NCI-H345 (cell line): ENCODE measurements at regions not wholly inside any gene's neighbourhood (a gene's known extent, or its start where the extent isn't known, plus 50 kb on each side); places are given as distances from the start of the nearest gene placed in this dataset.
"Not testable (repeated sequence)": the region's sequence is repeated elsewhere in the genome, so short reads cannot be mapped to it uniquely, and the experiment has no call there.

ENCODE experiments used
- DNase-seq: peaks from one replicate; lab custom pipeline; 2025; lab: John Stamatoyannopoulos, UW

DNA sequence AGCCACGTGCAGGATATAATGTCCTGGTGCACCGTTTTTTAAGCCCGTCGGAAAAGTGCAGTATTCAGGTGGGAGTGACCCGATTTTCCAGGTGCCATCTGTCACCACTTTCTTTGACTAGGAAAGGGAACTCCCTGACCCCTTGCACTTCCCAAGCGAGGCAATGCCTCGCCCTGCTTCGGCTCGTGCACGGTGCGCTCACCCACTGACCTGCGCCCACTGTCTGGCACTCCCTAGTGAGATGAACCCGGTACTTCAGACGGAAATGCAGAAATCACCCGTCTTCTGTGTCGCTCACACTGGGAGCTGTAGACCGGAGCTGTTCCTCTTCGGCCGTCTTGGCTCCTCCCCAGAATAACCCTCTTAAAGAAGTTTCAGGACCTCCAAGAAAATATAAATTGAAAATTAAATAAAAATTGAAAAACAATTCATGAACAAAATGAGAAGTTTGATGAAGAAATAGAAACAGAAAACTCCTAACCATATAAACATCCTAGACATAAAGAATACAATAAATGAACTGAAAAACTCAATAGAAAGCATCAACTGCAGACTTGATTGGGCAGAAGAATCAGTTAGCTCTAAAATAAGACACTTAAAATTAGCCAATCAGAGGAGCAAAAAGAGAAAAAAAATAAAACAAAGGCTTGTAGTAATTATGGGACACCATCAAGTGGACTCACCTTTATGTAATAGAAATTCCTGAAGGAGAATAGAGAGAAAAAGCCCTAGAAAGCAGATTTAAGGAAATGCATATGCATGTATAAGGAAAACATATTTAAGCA, 249.3 kb upstream of the GOT2 start:
- DNase-seq = not testable (repeated sequence)

DNA sequence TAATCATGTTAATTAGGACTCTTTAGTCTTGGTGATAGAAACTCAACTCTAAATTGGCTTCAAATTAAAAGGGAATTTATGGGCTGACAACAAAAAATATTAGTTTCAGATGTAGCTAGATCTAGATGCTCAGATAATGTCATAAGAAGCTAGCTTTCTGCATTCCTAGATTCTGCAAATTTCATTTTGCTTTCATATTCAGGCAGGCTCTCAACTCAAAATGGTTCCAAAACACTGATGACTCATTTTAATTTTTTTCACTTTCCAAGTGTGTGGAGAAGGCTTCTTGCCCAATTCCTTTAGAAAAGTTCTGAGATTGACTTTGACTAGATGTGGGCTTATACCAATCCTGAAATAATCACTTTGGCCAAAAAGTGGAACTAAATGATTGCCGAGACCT, 236.7 kb upstream of the GOT2 start:
- DNase-seq = no peak

DNA sequence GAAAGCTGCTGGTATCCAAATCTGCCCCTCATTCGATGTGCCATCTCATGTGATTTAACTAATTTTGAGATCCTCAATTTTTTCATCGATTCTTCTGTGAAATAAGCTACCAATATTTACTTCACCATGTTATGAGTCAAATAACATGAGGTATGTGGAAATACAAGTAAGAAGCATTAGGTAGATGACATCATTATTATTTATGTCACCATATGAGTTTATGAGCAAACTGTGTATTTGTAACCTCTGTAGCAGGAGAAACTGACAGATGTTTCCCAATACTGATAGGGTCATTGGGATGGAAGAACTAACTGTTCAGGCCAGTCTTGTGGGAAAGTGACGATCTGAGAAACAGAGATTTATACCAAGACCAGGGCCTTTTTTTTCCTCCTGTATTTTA, 229.4 kb upstream of the GOT2 start:
- no peak for DNase-seq

DNA sequence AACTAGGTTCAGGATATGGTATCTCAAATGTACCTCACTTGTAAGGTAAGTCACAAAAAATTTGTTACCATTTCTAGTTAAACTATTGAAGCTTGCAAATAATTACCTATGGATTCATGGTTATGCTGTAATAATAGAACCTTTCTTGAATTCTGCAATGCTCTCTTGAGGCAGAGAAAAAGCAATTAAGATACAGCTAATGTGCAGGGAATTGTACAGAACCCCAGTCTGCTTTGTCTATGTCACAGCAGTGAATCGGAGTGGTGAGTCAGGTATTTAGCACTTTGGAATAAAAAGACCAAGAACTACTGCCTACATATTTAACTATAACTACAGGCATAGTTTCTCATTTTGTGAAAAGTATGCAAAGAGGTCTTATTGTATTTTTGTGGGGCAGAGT, 228.7 kb upstream of the GOT2 start:
- DNase-seq = no peak

DNA sequence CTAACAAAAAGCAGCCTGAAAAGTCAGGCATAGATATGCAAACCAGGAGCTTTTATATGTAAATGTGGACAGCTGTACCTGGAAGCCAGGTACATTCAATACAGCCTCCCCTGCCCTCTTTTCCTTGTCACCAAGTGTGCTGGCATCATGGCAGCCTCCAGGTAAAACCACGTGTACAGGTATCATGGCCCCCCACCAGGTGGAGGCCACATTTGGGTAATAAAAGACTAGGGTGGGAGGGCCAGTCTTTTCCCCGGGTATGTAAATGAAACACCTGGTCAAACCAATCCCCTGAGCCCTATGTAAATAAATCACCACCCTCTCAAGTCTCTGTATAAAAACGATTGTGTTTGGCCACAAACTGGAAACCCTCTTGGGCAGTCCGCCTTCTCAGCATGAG, 226.4 kb upstream of the GOT2 start:
- DNase-seq = no peak

DNA sequence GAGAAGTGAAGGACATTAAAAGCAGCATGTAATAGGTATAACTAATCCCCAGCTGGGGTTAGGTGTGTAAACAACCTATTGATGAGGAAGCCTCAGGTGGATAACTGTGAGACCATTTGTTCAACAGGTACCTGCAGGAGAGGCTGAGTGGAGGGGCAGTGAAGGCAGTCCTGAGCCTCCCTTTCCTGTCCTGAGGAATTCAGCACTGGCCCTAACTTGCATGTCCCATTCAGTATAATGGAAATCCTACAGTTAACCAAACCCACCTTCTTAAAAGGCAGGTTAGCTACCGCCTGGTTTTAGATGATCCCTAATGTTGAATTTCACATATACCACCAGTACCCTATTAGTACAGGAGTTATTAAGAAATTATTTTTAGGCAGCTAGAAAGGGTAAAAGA, 225.9 kb upstream of the GOT2 start:
- no peak for DNase-seq

DNA sequence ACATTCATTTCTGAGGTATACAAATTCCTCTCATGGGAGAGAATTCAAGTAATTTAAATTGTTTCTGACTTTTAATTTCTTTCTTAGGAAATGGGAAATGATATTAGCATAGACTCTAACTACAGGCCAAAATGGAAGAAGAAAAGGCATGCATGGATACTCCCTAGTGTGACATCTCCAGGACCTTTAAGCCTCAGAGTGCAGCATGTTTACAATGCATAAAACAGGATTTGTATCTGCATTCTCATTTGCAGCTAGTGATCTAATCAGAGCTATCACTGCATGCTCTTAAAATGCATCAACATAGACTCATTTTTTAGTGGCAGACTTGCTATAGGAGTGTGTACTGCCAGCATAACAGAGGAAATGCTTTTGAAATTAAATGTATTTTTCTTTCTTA, 224.6 kb upstream of the GOT2 start:
- no peak for DNase-seq

DNA sequence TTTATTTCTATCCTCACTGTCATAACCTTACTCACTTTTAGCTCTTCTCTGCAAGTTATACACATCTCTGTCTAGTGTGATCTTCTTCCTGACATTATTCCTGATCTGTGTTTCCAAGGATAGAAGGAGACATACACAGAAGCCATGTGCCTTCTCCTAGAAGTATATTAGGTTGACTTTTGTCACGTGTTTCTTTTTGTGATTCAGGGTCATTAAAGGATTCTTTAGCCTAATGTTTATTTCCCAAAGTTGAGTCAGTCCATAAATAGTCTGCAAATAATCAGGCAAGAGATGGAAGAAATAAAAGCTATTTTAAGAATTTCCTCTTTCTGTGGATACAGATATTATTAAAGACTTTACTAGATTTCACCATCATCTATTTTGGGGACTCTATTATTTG, 214.1 kb upstream of the GOT2 start:
- DNase-seq = no peak

DNA sequence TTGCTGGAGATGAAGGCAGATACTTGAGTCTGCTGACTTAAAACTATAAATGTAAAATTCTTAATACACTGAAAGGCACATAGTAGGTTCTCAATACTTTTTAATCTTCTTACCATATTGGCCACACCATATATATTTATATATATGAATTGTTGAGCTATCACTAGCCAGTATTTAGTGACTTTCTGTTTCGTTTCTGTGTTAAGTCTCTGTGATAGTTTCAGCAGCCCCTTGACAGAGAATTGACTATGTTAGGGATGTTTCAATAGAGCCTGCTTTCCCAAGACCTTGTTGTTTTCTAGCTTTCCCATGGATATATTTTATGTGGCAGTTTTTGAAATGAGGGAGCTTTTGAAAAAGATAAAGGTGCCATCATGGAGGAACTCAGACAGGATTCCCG, 206.5 kb upstream of the GOT2 start:
- no peak for DNase-seq

DNA sequence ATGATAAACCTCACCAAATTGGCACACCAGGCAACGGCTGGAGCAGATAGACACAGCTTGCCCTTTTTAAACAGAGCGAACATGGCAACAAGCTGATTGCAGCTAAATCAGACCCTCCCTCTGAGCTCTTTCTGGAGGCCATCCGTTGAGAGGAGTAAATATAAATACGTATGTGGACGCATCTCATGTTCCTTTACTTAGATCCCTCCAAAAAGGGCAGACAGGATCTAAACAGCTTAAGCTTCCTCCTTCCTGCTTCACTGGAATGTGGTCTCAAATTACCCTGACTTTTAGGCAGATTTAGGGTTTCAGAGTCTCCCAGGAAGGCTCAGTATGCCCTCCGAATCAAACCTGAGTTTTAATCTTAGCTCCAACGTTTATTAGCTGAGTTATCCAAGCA, 204.7 kb upstream of the GOT2 start:
- DNase-seq = no peak

DNA sequence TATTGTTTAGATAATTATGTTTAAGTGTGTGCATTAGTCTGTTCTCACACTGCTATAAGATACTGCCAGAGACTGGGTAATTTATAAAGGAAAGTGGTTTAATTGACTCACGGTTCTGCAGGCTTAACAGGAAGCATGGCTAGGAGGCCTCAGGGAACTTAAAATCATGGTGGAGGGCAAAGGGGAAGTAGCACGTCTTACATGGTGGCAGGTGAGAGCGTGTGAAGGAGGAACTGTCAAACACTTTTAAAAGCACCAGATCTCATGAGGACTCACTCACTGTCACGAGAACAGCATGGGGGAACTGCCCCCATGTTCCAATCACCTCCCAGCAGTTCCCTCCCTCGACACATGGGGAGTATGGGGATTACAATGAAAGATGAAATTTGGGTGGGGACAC, 203.5 kb upstream of the GOT2 start:
- no peak for DNase-seq

DNA sequence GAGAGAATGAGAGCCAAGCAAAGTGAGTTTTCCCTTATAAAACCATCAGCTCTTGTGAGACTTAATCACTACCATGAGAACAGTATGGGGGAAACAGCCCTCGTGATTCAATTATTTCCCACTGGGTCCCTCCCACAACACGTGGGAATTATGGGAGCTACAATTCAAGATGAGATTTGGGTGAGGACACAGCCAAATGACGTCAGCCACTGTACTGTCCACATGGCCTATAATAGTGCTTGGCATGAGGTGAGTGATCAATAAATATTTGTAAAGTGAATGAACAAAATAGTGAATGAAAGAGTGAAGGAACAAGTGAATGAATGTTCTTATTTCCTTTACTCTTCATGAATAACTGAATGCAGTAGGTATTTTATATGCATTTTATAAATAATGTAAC, 199.1 kb upstream of the GOT2 start:
- no peak for DNase-seq

DNA sequence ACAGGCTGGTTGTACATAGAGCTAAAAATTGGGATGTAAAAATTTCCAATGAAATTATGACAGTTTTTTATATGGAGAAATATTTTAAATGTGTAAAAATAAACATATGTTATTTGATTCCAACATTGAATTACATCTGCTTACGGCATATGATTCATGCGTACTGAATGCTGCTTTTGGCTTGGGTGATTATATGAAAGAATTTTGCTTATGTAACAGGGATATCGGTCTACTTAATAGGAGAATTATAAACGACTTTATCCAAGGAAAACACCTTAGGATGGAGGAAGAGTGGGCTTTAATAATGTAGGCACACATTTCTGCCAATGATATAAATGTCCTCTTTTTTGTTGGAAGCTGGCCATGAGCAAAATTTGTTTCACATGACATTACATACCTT, 197.3 kb upstream of the GOT2 start:
- DNase-seq = no peak

DNA sequence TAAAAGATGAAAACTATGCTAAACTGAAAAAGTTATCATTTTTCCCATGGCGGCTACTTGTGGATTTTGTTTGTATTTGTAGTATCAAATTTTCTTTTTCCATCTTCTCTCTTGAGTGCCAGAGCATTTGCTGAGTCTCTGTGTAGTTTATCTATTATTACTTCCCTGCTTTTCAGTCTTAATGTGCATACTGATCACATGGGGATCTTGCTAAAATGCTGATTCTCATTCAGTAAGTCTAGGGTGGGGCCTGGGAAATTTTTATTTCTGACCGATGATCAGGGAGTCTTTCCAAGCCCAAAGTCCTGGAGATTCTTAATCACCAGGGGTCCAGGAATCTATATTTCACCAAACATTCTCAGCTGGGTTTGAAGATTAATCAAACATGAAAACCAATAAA, 189.0 kb upstream of the GOT2 start:
- DNase-seq = no peak

DNA sequence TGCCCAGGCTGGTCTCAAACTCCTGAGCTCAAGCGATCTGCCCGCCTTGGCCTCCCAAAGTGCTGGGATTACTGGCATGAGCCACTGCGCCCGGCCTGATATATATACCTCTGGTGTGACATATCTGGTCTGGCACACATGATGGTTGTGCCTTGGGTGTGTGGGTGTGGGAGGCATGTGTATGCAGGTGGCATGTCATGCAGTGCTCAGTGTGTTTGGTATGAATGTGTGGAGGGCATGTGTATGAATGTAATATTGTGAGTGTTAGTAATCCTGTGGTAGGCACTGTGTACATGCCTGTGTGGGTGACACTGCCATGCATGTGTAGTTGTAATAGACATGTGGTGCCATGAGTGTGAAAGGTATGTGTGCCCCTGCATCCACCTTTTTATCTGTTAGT, 179.3 kb upstream of the GOT2 start:
- no peak for DNase-seq

DNA sequence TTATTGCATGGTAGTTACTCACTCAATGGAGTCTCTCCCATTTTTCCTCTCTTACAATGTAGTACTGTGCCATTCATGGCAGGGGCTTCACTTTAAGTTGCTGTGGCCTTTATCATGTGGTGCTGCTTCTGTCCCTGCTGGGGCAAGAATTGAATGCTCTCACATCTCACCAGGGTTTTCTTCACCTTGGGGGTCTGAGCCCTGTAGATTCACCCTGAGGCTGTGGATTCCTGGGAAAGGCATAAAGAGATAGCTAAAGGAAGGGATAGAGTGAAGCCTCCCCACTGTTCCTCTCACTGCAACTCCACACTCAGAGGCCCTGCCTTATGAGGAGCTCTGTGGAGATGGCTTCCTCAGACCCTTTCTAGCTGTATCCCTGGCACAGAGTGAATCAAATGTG, 178.5 kb upstream of the GOT2 start:
- DNase-seq = no peak

DNA sequence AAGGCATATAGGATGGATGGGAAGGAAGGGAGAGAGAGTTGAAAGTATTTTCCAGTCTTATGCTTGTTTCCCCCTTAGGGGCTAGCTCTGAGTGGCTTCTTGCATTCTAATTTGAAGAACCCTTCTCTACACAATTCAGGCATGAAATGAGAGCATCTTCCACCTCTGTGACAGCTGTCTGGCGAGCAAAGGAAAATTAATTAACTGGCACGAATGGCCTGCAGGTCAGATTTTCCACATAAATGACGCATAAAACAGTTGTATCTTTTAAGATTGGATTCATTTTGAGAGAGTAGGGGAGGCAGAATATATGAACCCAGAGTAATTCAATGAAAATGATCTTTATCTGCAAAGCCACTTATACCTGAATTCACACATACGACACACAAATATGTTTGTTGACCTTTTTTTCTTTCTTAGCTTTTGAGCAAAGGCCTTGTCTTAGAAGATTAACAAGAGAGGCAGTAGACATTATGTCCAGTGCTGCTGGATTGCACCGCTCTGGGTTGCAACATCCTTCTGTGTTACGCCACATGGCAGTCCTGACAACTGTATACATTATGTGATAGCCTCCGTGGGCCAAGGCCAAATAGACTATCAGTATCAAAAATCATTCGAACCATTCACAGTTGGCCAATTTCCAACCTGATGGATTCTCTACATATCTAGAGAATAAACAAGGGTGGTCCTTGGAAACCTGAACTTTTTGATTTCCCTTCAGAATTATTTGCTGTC, 173.0 kb upstream of the GOT2 start:
- no peak for DNase-seq

DNA sequence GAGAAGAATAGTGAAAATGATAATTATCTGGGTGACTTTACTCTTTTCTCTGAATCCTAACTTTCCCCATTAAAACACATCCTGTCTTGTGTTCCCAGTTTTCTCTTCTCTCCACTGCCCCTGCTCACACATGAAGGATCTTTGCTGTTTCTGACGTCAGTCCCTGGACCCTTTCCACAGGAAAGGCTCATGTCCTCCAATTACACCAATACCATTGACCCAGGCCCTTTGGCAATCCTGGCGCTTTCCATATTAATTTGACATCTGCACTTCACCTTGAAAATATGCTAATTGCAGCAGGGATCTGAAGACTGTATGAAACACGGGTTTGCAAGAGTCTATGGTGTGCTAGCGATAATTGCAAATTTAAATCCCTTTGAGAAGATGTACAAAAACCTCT, 170.2 kb upstream of the GOT2 start:
- no peak for DNase-seq

DNA sequence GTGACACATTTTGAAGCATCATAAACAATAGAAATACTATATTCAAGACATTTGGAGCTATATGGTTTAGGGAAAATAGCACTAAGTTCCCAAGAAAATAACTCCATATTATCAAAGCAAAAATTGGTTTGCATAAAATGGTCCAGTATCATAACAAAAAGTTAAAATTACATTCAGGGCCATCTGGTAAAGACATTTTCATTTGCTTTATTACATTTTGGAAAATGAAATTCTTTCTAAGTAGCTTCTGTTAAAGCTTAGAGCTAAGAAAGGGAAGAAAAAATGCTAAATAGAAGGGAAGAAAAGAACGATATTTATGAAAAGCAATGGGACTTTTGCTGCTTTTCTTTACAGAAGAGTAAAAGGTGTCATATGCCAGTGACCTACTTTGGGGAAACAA, 155.4 kb upstream of the GOT2 start:
- no peak for DNase-seq

DNA sequence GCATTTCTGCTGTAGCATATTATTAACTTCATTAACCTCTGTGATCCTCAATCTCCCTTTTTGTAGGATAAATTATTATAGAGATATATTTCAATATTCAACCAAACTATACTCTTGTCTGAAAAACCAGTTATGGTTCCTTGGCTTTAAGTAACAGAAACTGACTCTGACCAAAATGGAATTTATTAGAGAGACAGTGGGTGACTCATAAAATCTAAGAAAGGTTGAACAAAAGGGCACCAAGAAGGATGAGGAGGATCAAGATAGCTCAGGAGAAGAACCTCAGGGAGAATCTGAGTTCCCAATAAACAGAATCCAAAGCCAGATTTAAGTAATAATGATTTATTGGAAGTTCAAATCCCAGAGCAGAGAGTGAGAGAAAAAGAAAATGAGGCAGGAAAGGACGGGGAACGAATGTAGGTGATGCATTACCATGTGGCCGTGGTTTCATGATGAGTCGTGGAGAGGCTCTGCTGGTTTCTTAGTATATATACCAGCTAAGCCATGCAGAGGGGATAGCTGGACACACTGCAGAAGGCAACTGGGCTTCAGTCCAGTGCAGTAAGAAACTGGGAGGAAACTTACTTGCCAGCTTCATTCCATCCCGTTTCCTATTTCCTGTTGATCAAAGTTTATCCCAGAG, 151.5 kb upstream of the GOT2 start:
- no peak for DNase-seq

DNA sequence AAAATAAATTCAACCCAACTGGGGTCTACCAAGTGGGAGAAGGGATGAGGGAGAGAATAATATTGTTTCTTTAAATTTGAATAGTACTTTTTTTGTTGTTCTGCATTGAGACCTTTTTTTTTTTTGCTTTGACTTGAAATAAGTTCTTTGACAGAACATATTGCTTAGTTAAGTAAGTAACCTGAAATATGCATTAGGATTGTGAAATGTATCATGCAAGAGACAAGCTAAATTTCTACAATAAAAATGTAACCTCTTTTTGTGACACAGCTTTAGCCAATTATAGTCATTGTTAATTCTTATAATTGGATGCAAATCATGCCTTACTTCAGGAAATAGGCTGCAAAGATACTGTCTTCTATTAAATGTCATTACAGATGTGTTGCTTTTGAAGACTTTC, 150.0 kb upstream of the GOT2 start:
- no peak for DNase-seq

DNA sequence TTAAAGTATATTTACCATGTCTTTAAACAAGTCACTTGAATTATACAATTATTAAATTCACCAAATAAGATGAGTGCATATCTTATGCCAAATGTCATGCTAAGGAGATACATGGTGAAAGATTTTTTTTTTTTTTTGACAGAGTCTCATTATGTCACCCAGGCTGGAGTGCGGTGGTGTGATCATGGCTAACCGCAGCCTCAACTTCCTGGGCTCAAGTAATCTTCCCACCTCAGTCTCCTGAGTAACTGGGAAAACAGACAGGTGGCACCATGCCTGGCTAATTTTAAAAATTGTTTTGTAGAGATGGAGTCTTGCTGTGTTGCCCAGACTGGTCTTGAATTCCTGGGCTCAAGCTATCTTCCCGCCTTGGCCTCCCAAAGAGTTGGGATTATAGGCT, 149.0 kb upstream of the GOT2 start:
- no peak for DNase-seq

DNA sequence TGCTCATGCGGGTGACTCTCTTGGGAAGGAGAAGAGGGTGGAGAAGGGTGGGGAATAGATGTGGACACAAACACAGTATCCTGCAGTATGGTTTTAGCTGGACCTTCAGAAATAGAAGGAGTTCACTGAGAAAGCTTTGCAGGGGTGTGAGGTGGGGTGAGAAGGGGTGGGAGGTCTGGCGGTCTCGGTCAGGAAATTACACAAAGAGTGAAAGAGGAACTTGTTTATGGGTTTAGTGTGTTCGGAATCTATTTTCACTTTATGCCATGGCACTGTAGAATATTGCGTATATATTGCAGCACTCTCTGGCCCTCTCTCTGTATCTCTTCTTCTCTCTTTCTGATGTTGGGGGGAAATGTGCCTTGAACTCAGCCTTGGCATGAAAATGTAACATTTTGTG, 148.2 kb upstream of the GOT2 start:
- DNase-seq = no peak
